Activated CD8-positive, alpha-beta T cell treated with anti-CD3 and anti-CD28 coated beads for 36 hours (primary cell): ENCODE measurements at regions not wholly inside any gene's neighbourhood (a gene's known extent, or its start where the extent isn't known, plus 50 kb on each side); places are given as distances from the start of the nearest gene placed in this dataset.

Experiments
- ATAC-seq: fragments of 200-7000 bp; cut with Tn5 transposase; one replicate; pipeline ENCODE4 v1.10.0; 2021; ENCODE audit warnings: mild to moderate bottlenecking, moderate library complexity
- CTCF ChIA-PET: fragments of 350-600 bp; sonication (Branson Sonifier 250); formaldehyde crosslinking; loops from one replicate; lab custom pipeline; 2021; ENCODE audit warnings: antibody characterized with exemption; lab: Charles Lee
- POLR2A ChIA-PET: fragments of 350-600 bp; sonication (Branson Sonifier 250); formaldehyde crosslinking; loops from one replicate; lab custom pipeline; 2021; ENCODE audit warnings: antibody characterized with exemption; lab: Charles Lee
- DNase-seq: peaks from one replicate; pipeline ENCODE4 v3.0.0-alpha.2; 2020
- H3K27ac Mint-ChIP-seq: one replicate; pipeline ENCODE4 v1.8.0; 2021; ENCODE audit warnings: mild to moderate bottlenecking, mixed read lengths
- H3K27me3 Mint-ChIP-seq: one replicate; pipeline ENCODE4 v1.8.0; 2021; ENCODE audit warnings: mixed read lengths
- H3K36me3 Mint-ChIP-seq: one replicate; pipeline ENCODE4 v1.8.0; 2021; ENCODE audit warnings: low read depth, mixed read lengths
- H3K4me1 Mint-ChIP-seq: one replicate; pipeline ENCODE4 v1.8.0; 2021; ENCODE audit warnings: low read depth, mixed read lengths
- H3K4me3 Mint-ChIP-seq: one replicate; pipeline ENCODE4 v1.8.0; 2021; ENCODE audit warnings: mild to moderate bottlenecking, moderate library complexity, mixed read lengths
- H3K9me3 Mint-ChIP-seq: one replicate; pipeline ENCODE4 v1.8.0; 2021; ENCODE audit warnings: mixed read lengths
- CTCF ChIP-seq: fragments of 200-600 bp; IDR thresholded peaks from one replicate; pipeline ENCODE4 v1.8.0; 2022; ENCODE audit warnings: antibody characterized with exemption, mild to moderate bottlenecking
- intact Hi-C: fragments of 100-400 bp; cut with micrococcal nuclease; formaldehyde crosslinking; loops from one replicate; pipeline ENCODE4 v1.10.0; 2022

- H3K36me3 Mint-ChIP-seq: no peaks in the 10 kb centered on the region
- H3K4me3 Mint-ChIP-seq: no peak overlapping the region
- no peaks in the 10 kb centered on the region for H3K4me1 Mint-ChIP-seq
- ChIA-PET POLR2A (no interaction called here), CTCF (no interaction called here)
- no peaks in the 10 kb centered on the region for H3K27me3 Mint-ChIP-seq
- intact Hi-C loops: no loop called here
- DNase-seq (no peak), ATAC-seq (no peak)
- H3K9me3 Mint-ChIP-seq: peaks cover 2% of the 10 kb centered on the region
- no peak for TF ChIP-seq CTCF
- no peak overlapping the region for H3K27ac Mint-ChIP-seq
Measured at GRCh38 chr3:174791161-174791560, 68.0 kb upstream of the NAALADL2 start.

GRCh38 chr3:174792864-174793263 lies 66.3 kb upstream of the NAALADL2 start:
- ATAC-seq: no peak
- POLR2A ChIA-PET: no interaction called here
- Mint-ChIP-seq H3K36me3 (no peaks in the 10 kb centered on the region), H3K27ac (no peak overlapping the region), H3K9me3 (peaks cover 2% of the 10 kb centered on the region), H3K4me1 (no peaks in the 10 kb centered on the region), H3K4me3 (no peak overlapping the region), H3K27me3 (no peaks in the 10 kb centered on the region)
- CTCF ChIA-PET: no interaction called here
- intact Hi-C loops: no loop called here
- DNase-seq: no peak
- no peak for TF ChIP-seq CTCF
